NCI-H1694 treated with DMSO at 0.1 percent for 48 hours (cell line): ENCODE measurements at regions not wholly inside any gene's neighbourhood (a gene's known extent, or its start where the extent isn't known, plus 50 kb on each side); places are given as distances from the start of the nearest gene placed in this dataset.
"Not testable (repeated sequence)": the region's sequence is repeated elsewhere in the genome, so short reads cannot be mapped to it uniquely, and the experiment has no call there.

Experiments used
- DNase-seq: peaks from one replicate; lab custom pipeline; 2025; lab: John Stamatoyannopoulos, UW

GRCh38 chr5:116740771-116741170, 166.1 kb upstream of the SEMA6A start:
- DNase-seq, result no peak

- no peak for DNase-seq
Observed at GRCh38 chr5:116739571-116739970, 164.9 kb upstream of the SEMA6A start.

- no peak for DNase-seq
Observed at GRCh38 chr5:116738615-116739261, 164.1 kb upstream of the SEMA6A start.

GRCh38 chr5:116738239-116738614, 163.6 kb upstream of the SEMA6A start:
- DNase-seq, result no peak

GRCh38 chr5:116736671-116737070, 162.0 kb upstream of the SEMA6A start:
- DNase-seq, result no peak

- no peak for DNase-seq
Observed at GRCh38 chr5:116733991-116734975, 159.7 kb upstream of the SEMA6A start.

- no peak for DNase-seq
Observed at GRCh38 chr5:116732591-116732990, 158.0 kb upstream of the SEMA6A start.

GRCh38 chr5:116731432-116731831, 156.8 kb upstream of the SEMA6A start:
- no peak for DNase-seq

GRCh38 chr5:116730706-116731105, 156.1 kb upstream of the SEMA6A start:
- no peak for DNase-seq

GRCh38 chr5:116730185-116730584, 155.6 kb upstream of the SEMA6A start:
- no peak for DNase-seq

- DNase-seq, result no peak
Observed at GRCh38 chr5:116727248-116727647, 152.6 kb upstream of the SEMA6A start.

GRCh38 chr5:116726180-116726579, 151.6 kb upstream of the SEMA6A start:
- not testable (repeated sequence) for DNase-seq

GRCh38 chr5:116724971-116725370, 150.3 kb upstream of the SEMA6A start:
- no peak for DNase-seq

- DNase-seq, result no peak
Observed at GRCh38 chr5:116722651-116723050, 148.0 kb upstream of the SEMA6A start.

GRCh38 chr5:116719106-116719505, 144.5 kb upstream of the SEMA6A start:
- no peak for DNase-seq

- DNase-seq, result no peak
Observed at GRCh38 chr5:116718317-116718716, 143.7 kb upstream of the SEMA6A start.

- no peak for DNase-seq
Observed at GRCh38 chr5:116709082-116709481, 134.5 kb upstream of the SEMA6A start.

- DNase-seq, result not testable (repeated sequence)
Observed at GRCh38 chr5:116705121-116705519, 130.5 kb upstream of the SEMA6A start.

GRCh38 chr5:116703941-116704340, 129.3 kb upstream of the SEMA6A start:
- DNase-seq, result no peak

GRCh38 chr5:116703328-116703727, 128.7 kb upstream of the SEMA6A start:
- DNase-seq, result no peak

- no peak for DNase-seq
Observed at GRCh38 chr5:116702776-116703175, 128.2 kb upstream of the SEMA6A start.

- DNase-seq, result no peak
Observed at GRCh38 chr5:116699332-116699731, 124.7 kb upstream of the SEMA6A start.

- no peak for DNase-seq
Observed at GRCh38 chr5:116696366-116696765, 121.7 kb upstream of the SEMA6A start.
